Mammary epithelial cell (primary cell): ENCODE measurements at regions not wholly inside any gene's neighbourhood (a gene's known extent, or its start where the extent isn't known, plus 50 kb on each side); places are given as distances from the start of the nearest gene placed in this dataset.

Source experiments
- EZH2 ChIP-seq: IDR thresholded peaks from 2 replicates; pipeline ENCODE4 v1.6.1; 2012; ENCODE audit warnings: low read length, inconsistent platforms, borderline replicate concordance
- TF ChIP-seq, protein P1 (sequence below), 2 donors: IDR thresholded peaks in 1 of 2; conservative IDR thresholded peaks in 1 of 2; 2 replicates each; pipeline ENCODE4 v1.5.1; 2011 to 2012; ENCODE audit warnings: inconsistent platforms in 2 of 2, low read length in 2 of 2, mild to moderate bottlenecking in 2 of 2, control low read depth in 1 of 2, low read depth in 1 of 2; ENCODE audit not compliant: insufficient read depth in 1 of 2; ENCODE audit errors: extremely low read depth in 1 of 2

- TF ChIP-seq, protein P1, sequence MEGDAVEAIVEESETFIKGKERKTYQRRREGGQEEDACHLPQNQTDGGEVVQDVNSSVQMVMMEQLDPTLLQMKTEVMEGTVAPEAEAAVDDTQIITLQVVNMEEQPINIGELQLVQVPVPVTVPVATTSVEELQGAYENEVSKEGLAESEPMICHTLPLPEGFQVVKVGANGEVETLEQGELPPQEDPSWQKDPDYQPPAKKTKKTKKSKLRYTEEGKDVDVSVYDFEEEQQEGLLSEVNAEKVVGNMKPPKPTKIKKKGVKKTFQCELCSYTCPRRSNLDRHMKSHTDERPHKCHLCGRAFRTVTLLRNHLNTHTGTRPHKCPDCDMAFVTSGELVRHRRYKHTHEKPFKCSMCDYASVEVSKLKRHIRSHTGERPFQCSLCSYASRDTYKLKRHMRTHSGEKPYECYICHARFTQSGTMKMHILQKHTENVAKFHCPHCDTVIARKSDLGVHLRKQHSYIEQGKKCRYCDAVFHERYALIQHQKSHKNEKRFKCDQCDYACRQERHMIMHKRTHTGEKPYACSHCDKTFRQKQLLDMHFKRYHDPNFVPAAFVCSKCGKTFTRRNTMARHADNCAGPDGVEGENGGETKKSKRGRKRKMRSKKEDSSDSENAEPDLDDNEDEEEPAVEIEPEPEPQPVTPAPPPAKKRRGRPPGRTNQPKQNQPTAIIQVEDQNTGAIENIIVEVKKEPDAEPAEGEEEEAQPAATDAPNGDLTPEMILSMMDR (conservative IDR thresholded peaks at IDR 0.05 in 1 of 2, IDR thresholded peaks at IDR 0.05 in 1 of 2; ENCODE audit: extremely low read depth in 1 of 2, insufficient read depth in 1 of 2, low read depth in 1 of 2, low read length in 2 of 2) = no peak
- TF ChIP-seq EZH2 = no peak
Observed at GRCh38 chrX:52265713-52266112, 81.0 kb downstream of the MAGED4 start.
